Ovary (tissue), 7 donors: ENCODE measurements at regions not wholly inside any gene's neighbourhood (a gene's known extent, or its start where the extent isn't known, plus 50 kb on each side); places are given as distances from the start of the nearest gene placed in this dataset.
"Not testable (repeated sequence)": the region's sequence is repeated elsewhere in the genome, so short reads cannot be mapped to it uniquely, and the experiment has no call there.

Experiments used
- DNase-seq, 5 donors: peaks; one replicate each; pipeline ENCODE4 v3.0.0-alpha.2; 2019 to 2020
- H3K27ac ChIP-seq, 2 donors: fragments of 200-600 bp; one replicate each; pipeline versions ENCODE4 v1.5.1 to v1.8.0; 2019 to 2022
- H3K27me3 ChIP-seq: fragments of 200-600 bp; one replicate; pipeline ENCODE4 v1.8.0; 2022
- H3K36me3 ChIP-seq: fragments of 200-600 bp; sonication (generic); one replicate; pipeline ENCODE4 v1.5.1; 2019
- H3K4me1 ChIP-seq: one replicate; pipeline ENCODE4 v1.8.1; 2013; ENCODE audit warnings: mild to moderate bottlenecking, moderate library complexity; ENCODE audit not compliant: insufficient read depth
- H3K4me3 ChIP-seq: fragments of 200-600 bp; sonication (generic); one replicate; pipeline ENCODE4 v1.5.1; 2017
- H3K9me3 ChIP-seq, 2 donors: fragments of 200-600 bp in 1 of 2; sonication (generic) in 1 of 2; one replicate each; pipeline versions ENCODE4 v1.5.1 to v1.8.1; 2013 to 2019; ENCODE audit warnings: mild to moderate bottlenecking in 1 of 2, moderate library complexity in 1 of 2
- CTCF ChIP-seq, 3 donors: fragments of 450-650 bp in 2 of 3; fragments of 200-600 bp in 1 of 3; IDR thresholded peaks; one replicate each; pipeline versions ENCODE4 v1.5.1 to v1.8.0; 2016 to 2022; ENCODE audit warnings: antibody characterized with exemption in 3 of 3, mild to moderate bottlenecking in 1 of 3
- EP300 ChIP-seq: sonication (generic); formaldehyde crosslinking; IDR thresholded peaks from one replicate; pipeline ENCODE4 v1.6.1; 2017; ENCODE audit warnings: antibody characterized with exemption
- POLR2A ChIP-seq: fragments of 450-650 bp; IDR thresholded peaks from one replicate; pipeline ENCODE4 v1.6.1; 2017; ENCODE audit warnings: antibody characterized with exemption, mild to moderate bottlenecking, moderate library complexity
- WGBS, 3 donors: extraction: QIAGEN DNeasy Blood & Tissue Kit in 1 of 3; methylation state at CpG; one replicate each; pipeline versions ENCODE4 v1.1.5 to v1.1.7; 2013 to 2017; 5-methylcytosine and 5-hydroxymethylcytosine counted together
- intact Hi-C, 4 donors: fragments of 100-400 bp; cut with DNase I; formaldehyde crosslinking; loops; one replicate each; pipeline versions ENCODE4 v1.11.0 to v1.15.1; 2022 to 2023
- donor health status: DM: no; HTN: no; CAD: no; lungs with moderate emphysema.
- donor health status: DM: no; HTN: no; CAD: no.
- donor health status: Bipolar disorder and iron deficiency.
- donor health status: DM: no; HTN: no; CAD: no.
- donor health status: DM: yes; HTN: yes; CAD: no.

GRCh38 chr14:105627701-105628100 is 101.3 kb downstream of the TMEM121 start:
- Histone ChIP-seq H3K27me3 (no peaks in the 10 kb centered on the region), H3K4me3 (no peak overlapping the region), H3K4me1 (no peaks in the 10 kb centered on the region), H3K36me3 (no peaks in the 10 kb centered on the region), H3K27ac (no peak overlapping the region), H3K9me3 (no peaks in the 10 kb centered on the region)
- no peak for DNase-seq
- 31 to 63% (median 52%) methylated on average over 1 to 10 of the region's 10 CpGs for WGBS, 3 donors
- intact Hi-C loops = loop anchor here in 1 of 4 donors (5.0 kb wide), 1 partner anchor 115 kb away; no protein-coding TSS in a partner anchor
- no peak for TF ChIP-seq CTCF (IDR thresholded peaks at IDR 0.05)
- no peak for TF ChIP-seq EP300
- no peak for TF ChIP-seq POLR2A

- not testable (repeated sequence) for H3K9me3 ChIP-seq, H3K27me3 ChIP-seq, H3K36me3 ChIP-seq, H3K4me1 ChIP-seq, DNase-seq, H3K4me3 ChIP-seq, H3K27ac ChIP-seq
- 49 to 57% (median 53%) methylated on average over 4 of the region's 4 CpGs for WGBS, 3 donors
- intact Hi-C loops = loop anchor here in 1 of 4 donors (5.0 kb wide), 1 partner anchor 114 kb away; no protein-coding TSS in a partner anchor
Observed at GRCh38 chr14:105628126-105628525, 101.7 kb downstream of the TMEM121 start.

GRCh38 chr14:105628531-105629067 is 102.2 kb downstream of the TMEM121 start:
- not testable (repeated sequence) for H3K27me3 ChIP-seq, H3K27ac ChIP-seq, H3K4me1 ChIP-seq, H3K9me3 ChIP-seq, H3K4me3 ChIP-seq, H3K36me3 ChIP-seq, DNase-seq
- intact Hi-C loops = loop anchor here in 1 of 4 donors (5.0 kb wide), 1 partner anchor 114 kb away; no protein-coding TSS in a partner anchor
- WGBS, 3 donors = 21 to 58% (median 34%) methylated on average over 10 to 11 of the region's 11 CpGs

- not testable (repeated sequence) for DNase-seq
- 68 to 81% (median 69%) methylated on average over 38 of the region's 38 CpGs for WGBS, 3 donors
Observed at GRCh38 chr14:105629091-105629885, 102.9 kb downstream of the TMEM121 start.

GRCh38 chr14:105629886-105630215 is 103.5 kb downstream of the TMEM121 start:
- DNase-seq = no peak
- no peaks in the 10 kb centered on the region for H3K4me1 ChIP-seq
- H3K9me3 ChIP-seq = no peaks in the 10 kb centered on the region
- WGBS, 3 donors = 65 to 100% (median 68%) methylated on average over 2 to 3 of the region's 5 CpGs
- no peaks in the 10 kb centered on the region for H3K36me3 ChIP-seq
- no peaks in the 10 kb centered on the region for H3K27me3 ChIP-seq
- intact Hi-C loops = loop anchor here in 1 of 4 donors (5.0 kb wide), 1 partner anchor 112 kb away; no protein-coding TSS in a partner anchor
- TF ChIP-seq EP300 = no peak
- H3K4me3 ChIP-seq = no peak overlapping the region
- no peak overlapping the region for H3K27ac ChIP-seq

More at GRCh38 chr14:105629091-105629885, 102.9 kb downstream of the TMEM121 start:
- not testable (repeated sequence) for H3K9me3 ChIP-seq, H3K36me3 ChIP-seq, H3K4me3 ChIP-seq, H3K27ac ChIP-seq, H3K27me3 ChIP-seq, H3K4me1 ChIP-seq
- intact Hi-C loops = loop anchor here in 1 of 4 donors (5.0 kb wide), 1 partner anchor 113 kb away; no protein-coding TSS in a partner anchor

- H3K27me3 ChIP-seq, H3K4me1 ChIP-seq, H3K36me3 ChIP-seq, H3K9me3 ChIP-seq, H3K27ac ChIP-seq, DNase-seq, H3K4me3 ChIP-seq, intact Hi-C loops: not testable (repeated sequence)
- WGBS, 3 donors = 73 to 82% (median 80%) methylated on average over 6 to 7 of the region's 8 CpGs
Observed at GRCh38 chr14:105630293-105630934, 104.0 kb downstream of the TMEM121 start.

GRCh38 chr14:105630935-105631779 is 104.8 kb downstream of the TMEM121 start:
- not testable (repeated sequence) for H3K27ac ChIP-seq, H3K27me3 ChIP-seq
- 81 to 88% (median 85%) methylated on average over 22 to 23 of the region's 24 CpGs for WGBS, 3 donors

More at GRCh38 chr14:105630935-105631779, 104.8 kb downstream of the TMEM121 start:
- H3K4me3 ChIP-seq, H3K4me1 ChIP-seq, H3K36me3 ChIP-seq, intact Hi-C loops, H3K9me3 ChIP-seq, DNase-seq: not testable (repeated sequence)
